HG03159 (cell line): ENCODE measurements at regions not wholly inside any gene's neighbourhood (a gene's known extent, or its start where the extent isn't known, plus 50 kb on each side); places are given as distances from the start of the nearest gene placed in this dataset.

Experiments
- ATAC-seq: cut with Tn5 transposase; IDR thresholded peaks from one replicate; pipeline ENCODE4 v1.9.1; 2021; ENCODE audit warnings: mild to moderate bottlenecking, moderate library complexity; ENCODE audit not compliant: unreplicated experiment

- ATAC-seq, result no peak
Measured at GRCh38 chr11:131295986-131296385, 74.4 kb upstream of the NTM start.

GRCh38 chr11:131297441-131297840 lies 73.0 kb upstream of the NTM start:
- ATAC-seq, result no peak

DNA sequence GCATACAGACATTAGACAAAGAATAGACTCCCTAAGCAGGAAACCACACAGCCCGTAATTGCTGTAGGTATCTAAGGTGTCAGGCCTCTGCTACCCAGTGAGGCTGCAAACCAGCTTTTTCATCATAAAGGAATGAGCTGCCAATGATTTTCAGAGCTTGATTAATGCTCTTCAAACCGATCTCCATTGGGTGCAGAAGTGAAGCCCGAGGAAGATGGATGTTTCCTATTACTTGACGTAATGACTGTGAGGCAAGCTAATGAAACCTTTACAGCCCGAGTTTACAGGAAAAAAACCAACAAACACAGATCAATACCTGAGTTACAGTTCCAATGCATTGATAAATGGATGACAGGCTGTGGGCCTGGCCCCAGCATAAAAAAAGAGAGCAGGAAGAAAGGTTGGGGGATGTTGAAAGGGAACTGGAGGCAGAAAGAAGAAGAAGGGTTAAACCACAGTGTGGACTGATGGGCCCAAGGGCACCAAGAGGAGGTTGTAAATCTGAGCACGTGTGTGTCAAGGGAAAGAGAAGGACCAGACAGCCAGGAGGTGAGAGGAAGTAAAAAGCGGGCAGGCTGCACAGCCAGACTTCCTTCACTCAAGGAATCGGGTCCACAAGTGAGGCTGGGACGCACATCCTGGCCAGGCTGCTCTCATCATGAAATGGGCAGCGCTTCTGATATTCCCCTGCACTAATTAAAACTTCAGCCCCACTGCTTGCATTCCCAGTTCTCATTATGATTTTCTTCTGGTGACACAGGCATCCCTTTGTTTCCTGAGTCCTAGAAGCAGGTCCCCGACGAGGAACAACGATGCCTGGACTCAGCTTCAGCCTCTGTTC lies 70.6 kb upstream of the NTM start:
- ATAC-seq, result no peak

GRCh38 chr11:131300439-131300717 lies 70.0 kb upstream of the NTM start:
- ATAC-seq, result no peak

- ATAC-seq, result no peak
Measured at GRCh38 chr11:131301306-131301705, 69.1 kb upstream of the NTM start.

DNA sequence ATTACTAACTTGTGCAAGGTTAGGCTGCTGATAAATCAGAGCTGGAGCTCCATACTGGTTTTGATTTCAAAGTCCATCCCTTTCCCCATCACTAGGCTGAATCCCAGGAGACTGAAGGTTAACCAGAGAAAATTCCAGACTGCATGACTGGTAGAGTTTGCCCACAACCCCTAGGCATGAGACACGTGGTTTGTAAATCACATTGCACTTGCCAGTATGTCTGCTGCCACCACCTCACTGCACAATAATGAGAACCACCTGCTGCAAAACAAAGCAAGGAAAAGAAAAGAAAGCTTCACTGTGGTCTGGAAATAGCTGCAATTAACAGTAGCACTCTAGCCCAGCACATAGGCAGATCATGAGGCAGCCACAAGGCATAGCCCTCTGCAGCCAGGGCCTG lies 67.6 kb upstream of the NTM start:
- ATAC-seq, result no peak

DNA sequence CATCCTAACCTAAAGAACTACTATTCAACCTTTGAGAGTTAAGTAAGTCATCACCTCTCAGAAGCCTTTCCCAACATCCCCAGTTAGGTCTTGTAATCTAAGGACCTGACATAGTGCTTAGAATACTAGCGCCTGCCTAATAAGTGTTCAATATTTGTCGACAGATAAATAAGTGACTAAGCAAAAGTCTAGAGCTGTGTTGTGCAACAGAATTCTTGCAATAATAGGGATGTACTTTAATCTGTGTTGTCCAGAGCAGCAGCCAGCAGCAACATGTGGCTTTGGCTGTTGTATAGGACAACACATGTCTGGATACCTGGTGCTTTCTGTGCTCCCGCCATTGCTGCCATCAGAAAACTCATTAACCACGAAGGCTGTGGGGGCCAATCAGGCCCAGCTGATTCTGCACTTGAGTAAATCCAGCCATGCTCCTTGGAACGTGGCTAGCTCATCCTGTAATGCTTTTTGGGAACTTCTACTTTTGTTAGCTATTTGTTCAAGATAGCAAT lies 66.8 kb upstream of the NTM start:
- ATAC-seq, result no peak

DNA sequence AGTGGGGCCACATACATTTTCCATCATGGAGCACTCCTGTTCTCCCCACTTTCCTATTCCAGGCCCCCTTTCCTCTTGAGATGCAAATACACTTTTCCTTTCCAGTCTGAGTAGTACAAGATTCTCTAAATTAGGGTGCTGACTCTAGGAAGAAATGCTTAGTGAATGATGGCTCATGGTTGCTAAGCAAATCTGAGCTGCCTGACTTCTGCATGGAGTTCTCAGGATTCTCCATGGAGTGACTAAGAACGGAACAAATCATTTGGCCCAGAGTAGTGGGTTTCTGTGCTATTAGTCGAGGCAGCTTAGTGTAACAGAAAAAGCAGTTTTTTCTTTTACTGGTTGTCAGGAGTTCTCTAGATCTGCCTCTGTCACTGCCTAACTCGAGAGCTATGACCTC lies 65.4 kb upstream of the NTM start:
- no peak for ATAC-seq

GRCh38 chr11:131307506-131307905 lies 62.9 kb upstream of the NTM start:
- ATAC-seq, result no peak

DNA sequence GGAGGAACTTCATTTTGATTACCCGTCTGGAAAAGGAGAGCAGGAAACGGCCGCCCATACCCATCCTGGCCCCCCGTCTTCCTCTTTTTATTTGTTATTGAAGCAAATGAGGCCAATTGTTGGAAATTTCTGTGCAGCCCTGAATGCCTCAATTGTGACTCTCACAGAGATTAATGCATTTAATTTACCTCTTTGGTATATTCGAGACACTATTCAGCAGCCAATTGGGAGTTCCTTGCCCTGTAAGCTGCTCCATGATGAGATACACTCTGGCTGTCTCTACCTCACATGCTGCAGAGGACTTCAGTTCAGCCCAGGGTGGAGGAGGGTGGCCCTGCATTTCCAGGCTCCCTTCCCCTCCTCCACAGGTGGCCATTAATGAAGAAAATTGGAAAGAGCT lies 60.6 kb upstream of the NTM start:
- ATAC-seq, result no peak

- ATAC-seq, result no peak
Measured at GRCh38 chr11:131311776-131312514, 58.5 kb upstream of the NTM start.
